Smooth muscle cell of the brain vasculature (primary cell): ENCODE measurements at regions not wholly inside any gene's neighbourhood (a gene's known extent, or its start where the extent isn't known, plus 50 kb on each side); places are given as distances from the start of the nearest gene placed in this dataset.
A peak's percentile ranks its signal among the peaks of the same experiment; 100 is the strongest.
"Not testable (repeated sequence)": the region's sequence is repeated elsewhere in the genome, so short reads cannot be mapped to it uniquely, and the experiment has no call there.

Experiments used
- DNase-seq: peaks from one replicate; pipeline ENCODE4 v3.0.0-alpha.2; 2012; ENCODE audit warnings: low read depth, low spot score

GRCh38 chr20:39705032-39705431, 742.9 kb downstream of the DHX35 start:
- no peak for DNase-seq

GRCh38 chr20:39703357-39703756, 741.2 kb downstream of the DHX35 start:
- DNase-seq: not testable (repeated sequence)

GRCh38 chr20:39702701-39703349, 740.7 kb downstream of the DHX35 start:
- DNase-seq: no peak

- DNase-seq: no peak
These were observed 738.4 kb downstream of the DHX35 start for GRCh38 chr20:39700528-39700927.

GRCh38 chr20:39699166-39699725, 737.1 kb downstream of the DHX35 start:
- DNase-seq: no peak

- peak; percentile 20 for DNase-seq
These were observed 736.6 kb downstream of the DHX35 start for GRCh38 chr20:39698752-39699151.

GRCh38 chr20:39691151-39691862, 729.2 kb downstream of the DHX35 start:
- DNase-seq: no peak

GRCh38 chr20:39676857-39677391, 714.8 kb downstream of the DHX35 start:
- no peak for DNase-seq

GRCh38 chr20:39676241-39676640, 714.1 kb downstream of the DHX35 start:
- DNase-seq: no peak

- no peak for DNase-seq
These were observed 712.7 kb downstream of the DHX35 start for GRCh38 chr20:39674842-39675241.

- no peak for DNase-seq
These were observed 708.8 kb downstream of the DHX35 start for GRCh38 chr20:39670988-39671387.

- DNase-seq: no peak
These were observed 707.5 kb downstream of the DHX35 start for GRCh38 chr20:39669659-39670058.

GRCh38 chr20:39668038-39668437, 705.9 kb downstream of the DHX35 start:
- no peak for DNase-seq

- no peak for DNase-seq
These were observed 699.7 kb downstream of the DHX35 start for GRCh38 chr20:39661833-39662232.

GRCh38 chr20:39660965-39661364, 698.8 kb downstream of the DHX35 start:
- no peak for DNase-seq

- DNase-seq: peak; percentile 3
These were observed 698.1 kb downstream of the DHX35 start for GRCh38 chr20:39660226-39660625.

GRCh38 chr20:39658662-39659409, 696.7 kb downstream of the DHX35 start:
- no peak for DNase-seq

- DNase-seq: no peak
These were observed 692.0 kb downstream of the DHX35 start for GRCh38 chr20:39654171-39654570.

GRCh38 chr20:39651645-39652325, 689.6 kb downstream of the DHX35 start:
- DNase-seq: no peak

GRCh38 chr20:39646874-39647413, 684.8 kb downstream of the DHX35 start:
- no peak for DNase-seq

- DNase-seq: no peak
These were observed 683.0 kb downstream of the DHX35 start for GRCh38 chr20:39645131-39645530.
